Ureter (tissue), 1 donor: ENCODE measurements at regions not wholly inside any gene's neighbourhood (a gene's known extent, or its start where the extent isn't known, plus 50 kb on each side); places are given as distances from the start of the nearest gene placed in this dataset.
"Not testable (repeated sequence)": the region's sequence is repeated elsewhere in the genome, so short reads cannot be mapped to it uniquely, and the experiment has no call there.

ENCODE experiments used
- DNase-seq: peaks from one replicate; pipeline ENCODE4 v3.0.0-alpha.2; 2020; ENCODE audit warnings: low spot score
- donor health status: DM: yes; HTN: yes; CAD: no.

DNA sequence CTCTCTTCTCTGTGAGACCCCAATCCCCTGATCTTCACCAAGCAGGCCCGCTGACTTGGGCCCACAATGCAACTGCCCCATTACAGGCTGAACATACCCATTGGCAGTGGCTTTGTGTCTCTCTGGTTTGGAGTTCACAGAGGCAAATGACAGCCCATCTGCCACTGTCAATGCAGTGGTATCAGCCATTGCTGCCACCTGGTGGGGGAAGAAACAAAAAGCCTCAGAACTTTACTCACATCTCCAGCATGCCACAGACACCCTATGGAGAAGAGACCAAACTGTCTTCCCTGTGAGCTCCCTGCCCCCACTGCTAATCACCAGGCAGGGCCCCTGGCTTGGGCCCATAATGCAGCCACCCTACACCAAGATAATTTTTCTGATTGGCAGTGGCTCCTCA, 729.3 kb upstream of the ACTRT1 start:
- no peak for DNase-seq

GRCh38 chrX:128780934-128781333, 728.7 kb upstream of the ACTRT1 start:
- DNase-seq: no peak

DNA sequence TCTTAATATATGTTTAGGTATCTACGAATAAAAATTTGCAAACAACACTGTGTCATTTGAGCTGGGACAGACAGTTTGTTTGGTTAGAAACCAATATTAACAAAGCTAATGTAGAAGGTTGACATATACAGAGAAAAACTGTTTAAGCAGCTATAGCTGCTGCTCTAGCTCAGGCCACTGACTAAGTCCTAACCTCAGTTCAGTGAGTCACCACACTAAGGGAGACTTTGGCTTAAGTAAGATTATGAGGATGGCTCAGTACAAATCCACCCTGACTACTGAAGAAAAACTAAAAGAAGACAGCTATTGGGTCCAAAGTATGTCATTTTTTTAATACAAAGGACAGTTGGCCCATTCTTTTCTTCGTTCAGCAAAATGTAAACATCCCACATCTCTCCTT, 717.3 kb upstream of the ACTRT1 start:
- no peak for DNase-seq

DNA sequence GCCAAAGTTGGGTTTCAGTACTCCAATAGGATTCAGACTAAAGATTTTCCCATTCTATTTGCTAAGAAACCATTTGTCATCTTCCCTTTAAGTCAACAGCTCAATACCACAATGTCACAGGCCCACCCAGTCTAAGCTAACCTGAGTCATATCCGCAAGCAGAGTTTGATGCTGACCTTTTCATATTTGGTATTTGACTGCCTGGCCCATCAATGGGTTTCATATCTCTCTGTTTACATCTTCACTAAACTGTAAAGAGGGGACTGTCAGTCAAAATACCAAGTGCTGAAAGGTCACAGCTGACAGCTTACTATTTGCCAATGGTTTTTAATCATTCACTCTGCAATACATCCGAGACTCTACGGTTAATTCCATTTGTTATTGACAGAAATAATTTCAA, 707.5 kb upstream of the ACTRT1 start:
- no peak for DNase-seq

DNA sequence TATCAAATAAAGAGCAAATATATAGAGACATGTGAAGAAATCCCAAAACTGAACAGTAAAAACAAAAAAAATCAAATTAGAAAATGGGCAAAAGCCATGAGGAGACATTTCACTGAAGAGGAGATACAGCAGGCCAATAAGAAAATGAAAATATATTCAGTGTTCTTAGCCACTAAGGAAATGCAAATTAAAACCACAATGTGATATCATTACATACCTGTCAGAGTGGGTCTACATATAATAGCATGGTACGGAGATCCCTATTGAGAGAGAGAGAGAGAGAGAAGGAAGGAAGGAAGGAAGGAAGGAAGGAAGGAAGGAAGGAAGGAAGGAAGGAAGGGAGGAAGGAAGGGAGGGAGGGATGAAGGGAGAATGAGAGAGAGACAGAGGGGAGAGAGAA, 707.0 kb upstream of the ACTRT1 start:
- DNase-seq: no peak

- DNase-seq: no peak
Observed at GRCh38 chrX:128754130-128754529, 701.9 kb upstream of the ACTRT1 start.

- no peak for DNase-seq
Observed at GRCh38 chrX:128739539-128739938, 687.3 kb upstream of the ACTRT1 start.

GRCh38 chrX:128728943-128729342, 676.7 kb upstream of the ACTRT1 start:
- no peak for DNase-seq

DNA sequence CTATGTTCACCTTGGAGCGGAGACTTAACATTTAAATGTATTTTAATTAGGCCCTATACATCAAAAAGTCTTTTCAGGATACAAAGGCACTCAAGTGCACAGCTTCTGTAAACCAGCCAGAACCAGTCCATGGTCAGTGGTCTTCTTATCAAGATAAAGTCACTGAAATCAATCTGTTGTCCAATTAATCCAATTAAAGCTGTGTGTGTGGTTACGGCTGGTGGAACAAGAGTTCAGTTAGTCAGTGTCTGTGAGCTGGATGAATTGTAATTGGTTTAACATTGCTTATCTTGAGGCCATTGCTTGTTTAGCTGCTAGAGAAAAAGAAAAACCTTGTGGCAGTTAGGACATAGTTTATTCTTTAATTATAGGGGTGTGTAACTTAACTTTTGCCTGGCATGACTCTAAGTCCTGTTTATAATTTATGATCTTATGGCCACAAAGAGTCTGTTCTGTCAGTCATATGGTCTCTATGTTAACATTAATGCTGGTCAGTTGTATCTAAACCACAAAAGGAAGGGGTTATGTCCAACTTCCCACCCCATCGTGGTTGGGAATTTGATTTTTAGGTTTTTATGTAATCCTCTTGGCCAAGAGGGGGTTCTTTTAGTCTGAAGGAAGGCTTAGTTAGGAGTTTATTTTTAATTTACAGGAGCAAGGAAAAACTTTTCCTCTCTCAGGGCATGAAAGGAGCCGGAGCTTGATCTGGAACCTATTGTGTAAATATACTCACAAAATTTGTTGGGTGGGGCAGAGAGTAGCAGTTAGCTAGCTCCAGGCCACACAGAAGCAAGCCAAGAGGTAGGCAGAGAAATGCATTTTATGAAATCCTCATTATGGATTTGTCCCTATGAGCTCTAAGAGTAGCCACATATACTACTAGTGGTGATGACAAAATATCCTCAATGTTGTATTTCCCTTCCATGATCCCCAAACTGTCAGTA, 665.7 kb upstream of the ACTRT1 start:
- no peak for DNase-seq

- no peak for DNase-seq
Observed at GRCh38 chrX:128714425-128714824, 662.2 kb upstream of the ACTRT1 start.

DNA sequence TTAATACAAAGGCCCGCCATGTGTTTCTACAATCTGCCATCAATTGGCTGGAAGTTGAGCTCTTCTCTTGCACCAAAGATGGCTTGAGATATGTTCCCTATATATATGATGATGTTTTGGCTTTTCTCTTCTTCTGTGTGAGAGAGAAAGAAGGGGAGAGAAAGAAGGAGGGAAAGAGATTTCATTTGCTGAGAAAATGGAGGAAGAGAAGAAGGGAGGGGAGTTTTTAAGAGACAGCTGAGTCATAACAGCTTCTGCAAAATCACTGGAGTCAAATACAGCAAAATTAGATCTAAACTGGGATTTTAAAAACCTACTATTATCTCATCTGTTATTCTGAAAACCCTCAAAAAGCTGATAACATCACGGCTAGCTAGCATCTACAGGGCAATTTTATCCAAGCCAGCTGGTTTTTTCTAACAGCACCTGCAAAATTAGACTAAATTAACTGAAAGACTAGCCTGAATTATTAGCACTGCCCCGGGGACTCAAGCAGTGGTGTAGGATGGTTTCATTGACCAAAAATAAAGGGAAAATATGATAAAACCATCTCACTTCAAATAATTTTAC, 647.6 kb upstream of the ACTRT1 start:
- no peak for DNase-seq

- DNase-seq: no peak
Observed at GRCh38 chrX:128698573-128699181, 646.5 kb upstream of the ACTRT1 start.

GRCh38 chrX:128691872-128692271, 639.7 kb upstream of the ACTRT1 start:
- DNase-seq: no peak

GRCh38 chrX:128685387-128685786, 633.2 kb upstream of the ACTRT1 start:
- DNase-seq: no peak

DNA sequence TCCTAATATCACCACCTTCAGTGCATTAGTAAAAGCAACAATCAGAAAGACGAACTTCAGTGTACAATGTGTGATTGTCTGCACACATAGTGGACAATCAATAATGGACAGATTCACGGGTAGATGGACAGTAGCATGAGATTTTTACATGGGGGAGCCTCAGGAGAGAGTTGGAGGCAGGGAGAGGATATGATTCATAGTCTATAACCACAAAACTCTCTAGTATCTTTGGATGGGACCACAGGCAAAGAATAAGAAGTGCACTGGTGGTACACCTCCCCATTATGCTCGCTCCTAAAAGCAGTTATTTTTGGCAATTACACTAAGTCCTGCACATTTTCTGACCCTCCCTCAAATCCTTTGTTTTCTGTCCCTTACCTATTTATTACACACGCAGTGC, 624.4 kb upstream of the ACTRT1 start:
- no peak for DNase-seq

DNA sequence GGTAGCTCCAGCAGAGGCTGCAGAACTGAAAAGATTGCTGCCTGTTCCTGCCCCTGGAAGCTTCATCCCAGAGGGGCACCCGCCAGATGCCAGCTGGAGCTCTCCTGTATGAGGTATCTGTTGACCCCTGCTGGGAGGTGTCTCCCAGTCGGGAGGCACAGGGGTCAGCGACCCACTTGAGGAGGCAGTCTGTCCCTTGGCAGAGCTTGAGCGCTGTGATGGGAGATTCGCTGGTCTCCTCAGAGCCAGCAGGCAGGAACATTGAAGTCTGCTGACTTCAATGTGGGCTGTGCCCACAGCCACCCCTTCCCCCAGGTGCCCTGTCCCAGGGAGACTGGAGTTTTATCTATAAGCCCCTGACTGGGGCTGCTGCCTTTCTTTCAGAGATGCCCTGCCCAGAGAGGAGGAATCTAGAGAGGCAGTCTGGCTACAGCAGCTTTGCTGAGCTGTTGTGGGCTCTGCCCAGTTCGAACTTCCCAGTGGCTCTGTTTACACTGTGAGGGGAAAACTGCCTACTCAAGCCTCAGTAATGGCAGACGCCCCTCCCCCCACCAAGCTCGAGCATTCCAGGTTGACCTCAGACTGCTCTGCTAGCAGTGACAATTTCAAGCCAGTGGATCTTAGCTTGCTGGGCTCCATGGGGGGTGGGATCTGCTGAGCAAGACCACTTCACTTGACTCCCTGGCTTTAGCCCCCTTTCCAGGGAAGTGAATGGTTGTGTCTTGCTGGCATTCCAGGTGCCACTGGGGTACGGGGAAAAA, 622.3 kb upstream of the ACTRT1 start:
- DNase-seq: not testable (repeated sequence)

DNA sequence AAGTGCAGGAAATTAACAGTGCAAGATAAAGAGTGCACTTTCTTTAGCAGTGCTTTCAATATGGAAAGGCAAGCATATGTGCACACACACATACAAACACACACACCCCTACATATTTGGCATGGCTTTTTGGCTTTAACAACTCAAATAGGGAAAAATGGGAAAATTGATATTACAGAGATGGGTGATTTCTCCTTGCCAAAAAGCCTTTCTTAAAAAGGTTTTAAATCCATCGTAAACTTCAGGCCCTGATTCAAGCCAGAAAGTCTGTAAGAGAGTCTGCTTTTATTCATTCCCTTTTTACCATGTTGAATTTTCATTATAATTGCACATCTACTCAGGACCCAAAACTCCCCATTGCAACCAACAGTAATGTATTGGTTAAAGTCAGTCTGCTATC, 612.0 kb upstream of the ACTRT1 start:
- DNase-seq: no peak

DNA sequence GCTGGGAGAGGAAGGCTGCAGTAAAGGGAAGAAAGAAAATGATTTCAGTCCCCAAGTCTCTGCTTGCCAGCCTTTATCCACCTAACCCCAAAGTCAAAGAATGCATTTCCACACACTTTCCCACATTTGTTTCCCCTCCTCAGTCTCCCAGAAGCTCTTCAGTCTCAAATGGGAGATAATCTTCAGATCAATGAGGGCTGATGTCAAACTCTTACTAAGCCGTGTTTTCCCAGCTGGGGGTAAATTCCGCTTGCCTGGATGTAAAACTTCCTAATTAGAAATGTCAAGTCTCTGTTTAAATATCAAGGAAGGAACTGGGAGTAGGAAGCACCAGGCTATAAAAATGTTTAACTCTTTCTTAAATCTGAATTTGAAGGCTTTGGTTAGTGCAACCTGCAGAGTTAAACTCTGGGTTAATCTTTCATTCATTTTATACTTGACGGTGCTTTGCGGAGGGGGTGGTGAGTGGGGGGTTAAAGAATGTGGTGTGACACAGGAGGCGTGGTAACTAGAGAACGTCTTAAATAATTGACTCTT, 601.4 kb upstream of the ACTRT1 start:
- no peak for DNase-seq

DNA sequence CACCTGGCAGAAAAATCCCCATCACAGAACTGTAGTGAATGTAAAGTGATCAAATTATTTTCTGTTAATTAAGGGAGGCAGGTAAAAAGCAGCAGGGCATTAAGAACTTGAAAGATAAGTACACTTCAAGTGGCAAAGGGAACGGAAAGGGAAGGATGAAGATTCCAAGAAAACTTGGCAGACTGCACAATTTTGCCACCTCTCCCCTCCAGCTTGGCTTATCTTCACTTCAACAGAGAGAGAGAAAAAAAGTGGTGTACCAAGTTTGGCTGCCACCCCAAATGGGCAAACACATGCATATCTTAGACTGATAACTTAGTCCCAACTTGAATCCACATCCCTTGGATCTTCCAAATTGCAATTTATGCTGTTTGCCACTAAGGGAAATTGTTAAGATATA, 598.1 kb upstream of the ACTRT1 start:
- DNase-seq: no peak

DNA sequence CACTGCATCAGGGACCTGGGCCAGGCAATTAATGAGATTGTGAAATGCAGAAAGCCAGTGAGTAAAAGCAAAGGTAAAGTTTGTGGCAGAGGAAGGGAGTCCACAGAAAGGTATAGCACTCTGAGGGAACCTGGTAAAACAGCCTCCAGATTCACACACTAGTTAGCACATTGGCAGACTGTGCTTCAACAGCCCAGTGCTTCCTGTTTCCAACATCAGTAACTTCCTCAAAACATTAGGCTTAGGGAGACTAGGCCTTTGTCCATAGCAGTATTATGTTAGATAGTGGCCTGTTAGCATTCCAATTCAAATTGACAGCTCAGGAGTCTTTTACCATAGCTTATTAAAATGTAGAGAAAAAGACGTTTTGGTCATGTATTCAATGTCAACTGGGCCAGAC, 582.6 kb upstream of the ACTRT1 start:
- no peak for DNase-seq

GRCh38 chrX:128623361-128623760, 571.2 kb upstream of the ACTRT1 start:
- no peak for DNase-seq

- no peak for DNase-seq
Observed at GRCh38 chrX:128622296-128622695, 570.1 kb upstream of the ACTRT1 start.
